ENCODE measurements at regions not wholly inside any gene's neighbourhood (a gene's known extent, or its start where the extent isn't known, plus 50 kb on each side); places are given as distances from the start of the nearest gene placed in this dataset.

DNA sequence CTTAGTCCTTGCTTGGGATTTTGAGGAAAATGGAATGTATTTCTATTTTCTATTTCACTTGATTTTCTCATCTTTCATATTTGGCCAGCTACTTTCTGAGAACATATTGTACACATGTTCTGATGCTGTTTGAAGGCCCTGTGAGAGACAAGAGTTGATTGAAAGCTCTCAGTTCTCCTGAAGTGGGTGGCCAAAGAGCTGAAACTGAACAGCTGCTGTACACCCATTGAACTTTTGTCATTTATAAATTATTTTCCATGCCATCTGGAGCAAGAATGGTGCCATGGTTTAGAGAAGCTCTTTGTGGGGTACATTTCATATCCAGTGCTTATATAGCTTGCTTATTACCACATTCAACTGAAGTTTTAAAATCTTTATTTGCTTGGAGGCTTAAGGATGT, 298.3 kb downstream of the PRL start:
- Histone ChIP-seq H4K20me1 (ENCODE audit: control insufficient read depth, insufficient read depth, low read depth, low read length) (no peaks in the 10 kb centered on the region), H3F3A (ENCODE audit: control insufficient read depth, insufficient read depth) (no peaks in the 10 kb centered on the region), H3K79me2 (ENCODE audit: control insufficient read depth, low read length) (no peaks in the 10 kb centered on the region), H3K4me1 (ENCODE audit: control insufficient read depth, low read length) (no peaks in the 10 kb centered on the region), H3K4me2 (ENCODE audit: low read length) (no peak overlapping the region), H3K27ac (ENCODE audit: low read depth, low read length) (no peak overlapping the region), H3K36me3 (ENCODE audit: control insufficient read depth, low read length) (no peaks in the 10 kb centered on the region), H3K4me3 (ENCODE audit: low read length) (no peak overlapping the region), H3K9me3 (ENCODE audit: control insufficient read depth, insufficient read depth, low read length) (no peaks in the 10 kb centered on the region), H3K9me2 (replicated peaks; ENCODE audit: control insufficient read depth, low read length) (no peaks in the 10 kb centered on the region), H3K27me3 (ENCODE audit: control insufficient read depth, low read length) (no peaks in the 10 kb centered on the region)
- no peak for TF ChIP-seq EZH2phosphoT487 (IDR thresholded peaks at IDR 0.05; ENCODE audit: borderline replicate concordance, low read length)
- no peak for TF ChIP-seq CTCF (IDR thresholded peaks at IDR 0.05; ENCODE audit: low read depth, low read length, poor library complexity, severe bottlenecking)

- H3K9me3 ChIP-seq (ENCODE audit: control insufficient read depth, insufficient read depth, low read length) = no peaks in the 10 kb centered on the region
- no peaks in the 10 kb centered on the region for H3K79me2 ChIP-seq (ENCODE audit: control insufficient read depth, low read length)
- H4K20me1 ChIP-seq (ENCODE audit: control insufficient read depth, insufficient read depth, low read depth, low read length) = no peaks in the 10 kb centered on the region
- H3F3A ChIP-seq (ENCODE audit: control insufficient read depth, insufficient read depth) = no peaks in the 10 kb centered on the region
- no peak overlapping the region for H3K4me2 ChIP-seq (ENCODE audit: low read length)
- no peak overlapping the region for H3K27ac ChIP-seq (ENCODE audit: low read depth, low read length)
- no peaks in the 10 kb centered on the region for H3K36me3 ChIP-seq (ENCODE audit: control insufficient read depth, low read length)
- TF ChIP-seq EZH2phosphoT487 (IDR thresholded peaks at IDR 0.05; ENCODE audit: borderline replicate concordance, low read length) = no peak
- no peaks in the 10 kb centered on the region for H3K9me2 ChIP-seq (replicated peaks; ENCODE audit: control insufficient read depth, low read length)
- H3K27me3 ChIP-seq (ENCODE audit: control insufficient read depth, low read length) = no peaks in the 10 kb centered on the region
- no peak overlapping the region for H3K4me3 ChIP-seq (ENCODE audit: low read length)
- no peaks in the 10 kb centered on the region for H3K4me1 ChIP-seq (ENCODE audit: control insufficient read depth, low read length)
Measured at GRCh38 chr6:21999012-21999528, 297.8 kb downstream of the PRL start.

GRCh38 chr6:21999741-22000140, 297.1 kb downstream of the PRL start:
- Histone ChIP-seq H3K36me3 (ENCODE audit: control insufficient read depth, low read length) (no peaks in the 10 kb centered on the region), H3K4me3 (ENCODE audit: low read length) (no peak overlapping the region), H3K4me1 (ENCODE audit: control insufficient read depth, low read length) (no peaks in the 10 kb centered on the region), H4K20me1 (ENCODE audit: control insufficient read depth, insufficient read depth, low read depth, low read length) (no peaks in the 10 kb centered on the region), H3K9me3 (ENCODE audit: control insufficient read depth, insufficient read depth, low read length) (no peaks in the 10 kb centered on the region), H3K27me3 (ENCODE audit: control insufficient read depth, low read length) (no peaks in the 10 kb centered on the region), H3K27ac (ENCODE audit: low read depth, low read length) (no peak overlapping the region), H3K4me2 (ENCODE audit: low read length) (no peak overlapping the region), H3K79me2 (ENCODE audit: control insufficient read depth, low read length) (no peaks in the 10 kb centered on the region), H3F3A (ENCODE audit: control insufficient read depth, insufficient read depth) (no peaks in the 10 kb centered on the region), H3K9me2 (replicated peaks; ENCODE audit: control insufficient read depth, low read length) (no peaks in the 10 kb centered on the region)
- no peak for TF ChIP-seq EZH2phosphoT487 (IDR thresholded peaks at IDR 0.05; ENCODE audit: borderline replicate concordance, low read length)
- TF ChIP-seq CTCF (IDR thresholded peaks at IDR 0.05; ENCODE audit: low read depth, low read length, poor library complexity, severe bottlenecking) = no peak

DNA sequence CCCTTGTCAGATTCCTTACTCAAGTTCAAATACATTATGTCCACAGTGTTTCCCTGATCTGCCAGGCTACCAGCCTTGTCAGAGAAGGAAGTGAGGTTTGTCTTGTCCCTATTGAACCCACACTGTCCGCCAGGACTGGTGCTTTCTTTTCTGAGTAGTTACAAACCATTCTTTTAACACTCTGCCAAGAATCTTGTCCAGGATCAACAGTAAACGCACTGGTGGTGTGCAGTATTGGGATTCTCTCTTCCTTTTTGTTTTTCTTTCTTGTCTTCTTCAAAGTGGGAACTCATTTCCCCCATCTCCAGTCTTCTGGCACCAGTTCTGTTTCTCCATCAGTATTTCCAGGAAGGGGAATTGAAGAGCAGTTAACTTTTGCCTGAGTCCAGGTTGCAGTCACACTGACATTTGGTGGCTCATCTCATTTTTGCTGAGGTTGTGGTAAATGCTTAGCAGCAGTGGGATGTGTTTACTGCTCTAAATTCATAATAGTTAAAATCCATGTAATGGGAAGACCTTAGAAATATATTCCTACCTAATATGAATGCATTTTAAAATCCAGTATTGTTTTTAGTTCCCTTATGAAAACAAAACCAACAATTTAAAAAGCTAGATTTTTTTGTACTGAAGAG, 295.3 kb downstream of the PRL start:
- Histone ChIP-seq H3K4me2 (ENCODE audit: low read length) (no peak overlapping the region), H3K36me3 (ENCODE audit: control insufficient read depth, low read length) (no peaks in the 10 kb centered on the region), H3K79me2 (ENCODE audit: control insufficient read depth, low read length) (no peaks in the 10 kb centered on the region), H3K27ac (ENCODE audit: low read depth, low read length) (no peak overlapping the region), H3F3A (ENCODE audit: control insufficient read depth, insufficient read depth) (no peaks in the 10 kb centered on the region), H3K4me1 (ENCODE audit: control insufficient read depth, low read length) (no peaks in the 10 kb centered on the region), H3K27me3 (ENCODE audit: control insufficient read depth, low read length) (no peaks in the 10 kb centered on the region), H3K9me3 (ENCODE audit: control insufficient read depth, insufficient read depth, low read length) (no peaks in the 10 kb centered on the region), H4K20me1 (ENCODE audit: control insufficient read depth, insufficient read depth, low read depth, low read length) (no peaks in the 10 kb centered on the region), H3K9me2 (replicated peaks; ENCODE audit: control insufficient read depth, low read length) (no peaks in the 10 kb centered on the region), H3K4me3 (ENCODE audit: low read length) (no peak overlapping the region)
- no peak for TF ChIP-seq CTCF (IDR thresholded peaks at IDR 0.05; ENCODE audit: low read depth, low read length, poor library complexity, severe bottlenecking)
- TF ChIP-seq EZH2phosphoT487 (IDR thresholded peaks at IDR 0.05; ENCODE audit: borderline replicate concordance, low read length) = no peak

All from DOHH2 (cell line).